SK-MEL-5 (cell line): ENCODE measurements at regions not wholly inside any gene's neighbourhood (a gene's known extent, or its start where the extent isn't known, plus 50 kb on each side); places are given as distances from the start of the nearest gene placed in this dataset.
"Not testable (repeated sequence)": the region's sequence is repeated elsewhere in the genome, so short reads cannot be mapped to it uniquely, and the experiment has no call there.

Experiments used
- DNase-seq: peaks from one replicate; pipeline ENCODE4 v3.0.0-alpha.2; 2016; ENCODE audit warnings: low read depth, low spot score
- in situ Hi-C: cut with HindIII; loops from 2 replicates; pipeline ENCODE4 v1.10.0; 2016; ENCODE audit warnings: low sequenced_read_pairs, high pct_unique_total_duplicates, low pct_unique_long_range_greater_than_20kb

DNA sequence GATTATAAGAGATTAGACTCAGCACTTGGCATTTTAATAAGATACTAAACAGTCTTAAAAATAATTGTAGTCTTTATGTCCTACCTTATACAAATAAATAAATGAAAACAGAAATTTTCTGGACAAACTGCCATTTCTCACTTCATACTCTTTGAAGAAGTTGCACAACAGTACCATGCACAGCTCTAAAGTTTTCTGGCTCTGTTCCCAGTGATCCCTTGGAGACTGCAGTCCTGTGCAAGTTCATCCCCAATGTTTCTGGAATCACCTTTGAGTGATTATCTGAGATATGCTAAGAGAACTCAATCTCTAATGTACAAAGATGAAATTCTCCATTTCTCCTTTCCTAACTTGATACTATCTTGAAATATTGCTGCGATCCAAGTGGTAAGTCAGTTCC, 330.4 kb upstream of the EDIL3 start:
- no peak for DNase-seq
- in situ Hi-C loops: no loop called here

DNA sequence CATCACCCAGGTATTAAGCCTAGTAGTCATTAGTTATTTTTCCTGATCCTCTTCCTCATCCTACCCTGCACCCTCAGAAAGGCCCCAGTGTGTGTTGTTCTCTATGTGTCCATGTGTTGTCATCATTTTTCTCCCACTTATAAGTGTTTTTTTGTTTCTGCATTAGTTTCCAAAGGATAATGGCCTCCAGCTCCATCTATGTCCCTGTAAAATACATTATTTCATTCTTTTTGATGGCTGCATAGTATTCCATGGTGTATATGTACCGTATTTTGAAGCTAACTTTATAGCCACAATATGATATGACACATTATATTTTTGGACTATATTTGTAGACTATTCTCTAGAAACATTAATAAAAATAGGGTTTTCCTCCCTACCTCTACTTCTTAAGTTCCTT, 324.4 kb upstream of the EDIL3 start:
- in situ Hi-C loops: no loop called here
- DNase-seq: no peak

DNA sequence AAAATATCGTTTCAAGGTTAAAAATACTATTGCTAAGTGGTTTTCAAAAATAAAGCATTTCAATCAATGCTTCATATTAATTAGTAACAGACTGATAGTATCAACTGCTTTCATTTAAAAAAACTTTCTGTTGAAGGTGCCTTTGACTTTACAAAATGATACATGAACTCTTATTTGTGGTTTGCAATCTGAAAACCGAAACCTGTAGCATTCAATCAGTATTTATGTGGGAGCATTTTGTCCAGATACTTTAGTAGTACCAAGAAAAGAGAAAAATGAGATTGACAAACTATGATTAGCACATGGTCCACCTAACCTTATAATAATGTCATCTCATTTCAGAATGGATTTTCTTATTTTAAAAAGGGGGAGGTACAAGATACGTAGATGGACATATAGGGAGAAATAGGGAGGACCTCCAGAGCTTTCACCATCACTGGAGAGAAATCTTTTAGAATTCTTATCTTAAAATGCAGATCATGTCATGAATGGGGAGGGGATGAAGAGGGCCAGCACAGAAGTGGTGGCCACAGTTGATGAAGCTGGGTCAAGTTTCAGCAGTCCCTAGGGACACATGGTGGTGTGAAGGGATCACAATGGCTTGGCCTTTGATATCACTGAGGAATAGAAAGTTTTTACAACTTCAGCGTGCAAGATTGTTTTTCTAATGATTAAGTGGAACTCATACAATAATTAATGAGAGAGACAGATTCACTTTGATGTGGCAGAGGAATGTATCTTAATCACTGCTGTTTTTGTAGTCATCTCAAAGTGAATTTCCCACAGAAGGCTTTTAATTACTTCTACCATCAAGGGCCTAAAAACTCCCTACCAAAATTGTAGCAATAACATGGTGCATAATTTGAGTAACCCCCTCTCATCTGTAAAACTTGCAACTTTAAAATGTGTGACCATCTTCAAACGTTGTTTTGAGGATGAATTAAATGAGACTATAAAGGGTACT, 322.3 kb upstream of the EDIL3 start:
- no peak for DNase-seq
- in situ Hi-C loops: no loop called here

DNA sequence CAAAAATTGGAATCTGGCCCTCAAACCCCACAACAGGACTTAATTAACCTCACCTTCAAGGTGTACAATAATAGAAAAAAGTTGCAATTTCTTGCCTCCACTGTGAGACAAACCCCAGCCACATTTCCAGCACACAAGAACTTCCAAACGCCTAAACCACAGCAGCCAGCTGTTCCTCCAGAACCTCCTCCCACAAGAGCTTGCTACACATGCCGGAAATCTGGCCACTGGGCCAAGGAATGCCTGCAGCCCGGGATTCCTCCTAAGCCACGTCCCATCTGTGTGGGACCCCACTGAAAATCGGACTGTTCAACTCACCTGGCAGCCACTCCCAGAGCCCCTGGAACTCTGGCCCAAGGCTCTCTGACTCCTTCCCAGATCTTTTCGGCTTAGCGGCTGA, 315.9 kb upstream of the EDIL3 start:
- DNase-seq, in situ Hi-C loops: not testable (repeated sequence)

- in situ Hi-C loops: no loop called here
- DNase-seq: no peak
Measured at GRCh38 chr5:84696651-84697050, 312.0 kb upstream of the EDIL3 start.

DNA sequence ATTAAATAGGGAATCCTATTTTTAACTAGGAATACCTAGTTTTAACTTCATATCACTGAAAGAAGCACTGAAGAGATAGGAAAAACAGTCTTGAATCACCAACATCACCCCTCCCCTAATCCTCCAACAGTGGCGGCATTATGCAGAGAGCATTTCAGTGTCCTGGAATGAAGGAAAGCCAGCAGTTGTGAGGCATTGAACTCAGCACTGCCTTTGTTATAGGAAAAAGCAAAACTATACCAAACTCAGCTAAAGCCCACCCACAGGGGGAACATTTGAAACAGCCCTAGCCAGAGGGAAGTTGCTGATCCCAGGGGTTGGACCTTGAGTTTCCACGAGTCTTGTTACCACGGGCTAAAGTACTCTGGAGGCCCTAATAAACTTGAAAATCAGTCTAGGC, 310.6 kb upstream of the EDIL3 start:
- in situ Hi-C loops: no loop called here
- no peak for DNase-seq

DNA sequence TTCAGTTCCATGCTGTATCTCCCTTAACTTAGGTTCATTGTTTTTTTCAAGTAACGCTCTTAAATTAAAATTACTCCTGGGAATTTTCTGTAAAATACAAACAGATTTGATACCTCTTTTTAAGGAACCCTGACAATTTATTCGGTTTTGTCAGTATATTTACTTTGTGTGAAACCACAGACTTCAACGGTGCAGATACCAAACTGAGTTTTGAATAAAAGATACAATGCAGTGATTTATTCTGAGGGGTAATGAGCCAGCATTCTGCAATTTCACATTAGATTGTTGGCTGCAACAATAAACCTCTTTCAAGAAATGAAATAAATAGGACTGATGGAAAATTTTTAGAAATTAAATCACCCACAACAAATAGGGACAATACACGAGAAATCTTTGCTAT, 308.6 kb upstream of the EDIL3 start:
- in situ Hi-C loops: no loop called here
- DNase-seq: peak; percentile 20

- no peak for DNase-seq
- in situ Hi-C loops: no loop called here
Measured at GRCh38 chr5:84688566-84688965, 303.9 kb upstream of the EDIL3 start.

DNA sequence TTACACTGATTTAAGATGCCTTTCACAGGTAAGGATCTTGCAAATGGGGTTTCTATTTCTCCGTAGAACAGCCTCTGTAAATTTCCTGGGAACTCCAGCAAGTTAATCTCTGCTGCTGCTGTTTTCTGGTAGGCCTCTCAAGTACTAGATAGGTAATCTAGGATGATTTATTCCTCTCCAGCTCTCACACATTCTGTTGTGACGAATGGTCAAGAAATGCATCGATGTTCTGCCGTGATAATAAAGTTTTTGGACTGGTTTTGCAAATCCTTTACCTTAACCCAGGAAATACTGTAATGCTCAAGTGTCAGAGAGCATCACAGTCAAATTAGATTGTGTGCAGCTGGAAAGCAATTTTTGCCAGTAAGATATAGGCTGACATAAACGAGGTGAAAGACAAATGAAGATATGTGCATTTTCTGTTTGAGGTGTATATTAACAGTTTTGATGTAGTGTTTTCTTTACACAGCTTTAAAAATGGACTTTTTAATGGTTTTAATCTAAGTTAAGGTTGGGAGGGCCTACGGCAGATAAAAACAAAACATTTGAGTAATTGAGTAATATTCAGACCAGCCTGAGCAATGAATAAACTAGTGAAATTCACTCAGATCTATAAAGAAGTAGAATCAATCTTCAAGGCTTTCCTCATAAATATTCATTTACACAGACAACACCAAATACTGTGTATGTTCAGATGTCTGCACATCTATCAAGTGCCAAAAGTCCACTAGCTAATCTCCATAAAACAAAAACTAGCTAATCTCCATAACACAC, 300.6 kb upstream of the EDIL3 start:
- in situ Hi-C loops: no loop called here
- no peak for DNase-seq

GRCh38 chr5:84683594-84683993, 298.9 kb upstream of the EDIL3 start:
- no peak for DNase-seq
- in situ Hi-C loops: no loop called here

DNA sequence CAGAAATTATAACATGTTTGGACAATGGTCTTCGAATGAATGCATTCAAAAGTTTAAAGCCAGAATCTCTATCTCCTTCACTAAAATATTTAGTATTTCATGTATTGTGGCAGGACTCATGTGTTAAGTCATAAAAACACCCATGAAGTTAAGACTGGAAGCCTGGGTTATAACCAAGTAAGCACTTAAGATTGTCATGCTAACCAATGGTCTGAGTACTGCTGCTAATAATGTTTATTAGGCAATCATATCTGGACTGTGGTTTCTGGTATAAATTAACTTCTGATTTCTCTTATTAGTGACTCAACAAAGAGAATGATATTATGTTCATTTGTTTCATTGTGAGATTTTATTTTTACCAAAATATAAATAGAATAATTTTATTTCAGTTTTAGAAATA, 297.9 kb upstream of the EDIL3 start:
- no peak for DNase-seq
- in situ Hi-C loops: no loop called here

DNA sequence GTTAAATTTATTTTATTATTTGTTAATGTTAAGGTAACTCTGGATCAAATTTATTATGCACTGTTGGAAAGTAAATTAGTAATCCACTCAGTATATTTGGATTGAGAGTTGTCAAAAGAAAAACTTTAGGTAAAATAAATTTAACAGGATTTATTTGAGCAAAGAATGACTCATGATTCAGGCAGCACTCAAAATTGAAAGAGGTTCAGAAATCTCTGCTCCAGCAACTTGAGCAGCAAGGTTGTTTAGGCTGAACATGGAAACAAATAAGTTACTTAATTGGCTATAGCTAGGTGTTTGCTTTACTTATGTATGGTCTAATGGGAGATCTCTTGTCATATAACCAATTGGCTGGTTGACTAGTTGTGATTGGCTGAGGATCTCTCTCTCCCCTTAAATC, 296.2 kb upstream of the EDIL3 start:
- in situ Hi-C loops: no loop called here
- DNase-seq: no peak

GRCh38 chr5:84673785-84674184, 289.1 kb upstream of the EDIL3 start:
- DNase-seq: no peak
- in situ Hi-C loops: no loop called here

- no peak for DNase-seq
- in situ Hi-C loops: no loop called here
Measured at GRCh38 chr5:84667576-84667975, 282.9 kb upstream of the EDIL3 start.

DNA sequence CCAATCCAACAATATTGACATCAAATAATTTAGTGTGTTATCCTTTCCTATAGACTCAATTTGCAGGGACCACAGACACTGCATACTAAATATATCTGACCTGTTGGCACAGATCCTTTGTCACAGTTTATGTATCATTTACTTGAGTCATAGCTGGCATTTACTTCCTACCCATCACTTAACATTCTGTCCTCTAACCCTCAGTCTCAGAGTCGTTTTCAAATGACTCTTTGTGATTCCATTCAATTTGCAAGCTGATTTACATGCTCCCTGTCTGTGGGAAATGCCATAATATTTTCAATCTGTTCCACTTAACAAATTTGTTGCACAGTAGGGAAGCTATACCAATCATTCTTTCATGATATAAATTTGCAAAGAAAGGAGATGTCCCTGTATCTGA, 265.7 kb upstream of the EDIL3 start:
- in situ Hi-C loops: no loop called here
- no peak for DNase-seq

GRCh38 chr5:84647581-84647980, 262.9 kb upstream of the EDIL3 start:
- in situ Hi-C loops: no loop called here
- DNase-seq: no peak

DNA sequence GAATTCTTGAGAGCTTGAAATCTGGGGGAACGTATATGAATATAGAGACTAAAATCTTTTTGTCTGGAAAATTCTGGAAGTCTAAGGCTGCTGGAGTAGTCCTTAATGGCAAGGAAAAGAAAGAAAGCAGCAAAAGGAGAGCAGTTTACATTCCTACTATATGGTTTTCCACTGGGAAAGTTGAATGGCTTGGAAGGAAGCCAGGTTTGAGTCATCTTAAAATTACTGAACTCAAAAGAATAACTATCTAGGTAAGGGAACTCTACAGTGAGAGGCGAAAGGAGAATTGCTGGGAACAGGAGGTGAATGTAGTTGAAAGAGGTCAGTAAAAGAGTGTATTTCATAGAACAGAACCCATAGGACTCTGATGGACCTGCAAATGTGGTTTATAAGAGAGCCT, 258.1 kb upstream of the EDIL3 start:
- no peak for DNase-seq
- in situ Hi-C loops: no loop called here

DNA sequence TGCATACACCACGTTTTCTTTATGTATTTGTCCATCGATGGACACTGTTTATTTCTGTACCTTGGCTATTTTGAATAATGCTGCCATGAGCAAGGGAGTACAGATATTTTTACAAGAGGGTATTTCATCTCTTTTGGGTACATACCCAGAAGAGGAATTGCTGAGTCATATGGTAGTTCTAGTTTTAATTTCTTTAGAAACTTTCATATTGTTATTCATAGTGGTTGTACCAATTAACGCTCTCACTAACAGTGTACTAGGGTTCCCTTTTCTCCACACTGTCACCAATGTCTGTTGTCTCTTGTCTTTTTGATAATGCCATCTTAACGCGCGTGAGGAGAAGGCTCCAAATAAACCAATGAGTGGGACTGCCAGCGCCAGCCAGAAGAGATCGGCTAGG, 257.6 kb upstream of the EDIL3 start:
- DNase-seq: no peak
- in situ Hi-C loops: no loop called here
